Epithelial cell of prostate (primary cell): ENCODE measurements at regions not wholly inside any gene's neighbourhood (a gene's known extent, or its start where the extent isn't known, plus 50 kb on each side); places are given as distances from the start of the nearest gene placed in this dataset.
A peak's percentile ranks its signal among the peaks of the same experiment; 100 is the strongest.

ENCODE experiments used
- DNase-seq: peaks from one replicate; pipeline ENCODE4 v3.0.0-alpha.2; 2011; ENCODE audit warnings: low read depth, low spot score
- H3K27ac ChIP-seq: fragments of 450-650 bp; 2 replicates; pipeline ENCODE4 v1.5.1; 2017; ENCODE audit warnings: mild to moderate bottlenecking

GRCh38 chr16:80202831-80203413, 337.9 kb upstream of the DYNLRB2 start:
- no peak for DNase-seq
- peak overlapping the region; percentile 53 for H3K27ac ChIP-seq

GRCh38 chr16:80200079-80200478, 340.7 kb upstream of the DYNLRB2 start:
- peak; percentile 36 for DNase-seq
- peak overlapping the region; percentile 39 for H3K27ac ChIP-seq

- DNase-seq = no peak
- peak overlapping the region; percentile 39 for H3K27ac ChIP-seq
These were observed 341.2 kb upstream of the DYNLRB2 start for GRCh38 chr16:80199614-80200013.

GRCh38 chr16:80198311-80199299, 342.2 kb upstream of the DYNLRB2 start:
- H3K27ac ChIP-seq = peak overlapping the region; percentile 81
- DNase-seq = no peak

- peak; percentile 68 for DNase-seq
These were observed 343.0 kb upstream of the DYNLRB2 start for GRCh38 chr16:80197741-80198201.

GRCh38 chr16:80191928-80192327, 348.9 kb upstream of the DYNLRB2 start:
- no peak overlapping the region for H3K27ac ChIP-seq
- DNase-seq = no peak

More at GRCh38 chr16:80197741-80198201, 343.0 kb upstream of the DYNLRB2 start:
- H3K27ac ChIP-seq = peak overlapping the region; percentile 81

- no peak for DNase-seq
- H3K27ac ChIP-seq = no peak overlapping the region
These were observed 351.2 kb upstream of the DYNLRB2 start for GRCh38 chr16:80189476-80190175.

GRCh38 chr16:80176114-80176513, 364.7 kb upstream of the DYNLRB2 start:
- DNase-seq = no peak
- H3K27ac ChIP-seq = no peak overlapping the region

- H3K27ac ChIP-seq = peak overlapping the region; percentile 39
- no peak for DNase-seq
These were observed 365.8 kb upstream of the DYNLRB2 start for GRCh38 chr16:80175011-80175410.

- no peak for DNase-seq
- H3K27ac ChIP-seq = peak overlapping the region; percentile 39
These were observed 366.4 kb upstream of the DYNLRB2 start for GRCh38 chr16:80174416-80174815.

- DNase-seq = no peak
- no peak overlapping the region for H3K27ac ChIP-seq
These were observed 369.0 kb upstream of the DYNLRB2 start for GRCh38 chr16:80171746-80172145.

- H3K27ac ChIP-seq = no peak overlapping the region
- DNase-seq = no peak
These were observed 369.6 kb upstream of the DYNLRB2 start for GRCh38 chr16:80171199-80171598.

- H3K27ac ChIP-seq = peak overlapping the region; percentile 56
- peak; percentile 90 for DNase-seq
These were observed 373.0 kb upstream of the DYNLRB2 start for GRCh38 chr16:80167657-80168390.

- DNase-seq = no peak
- no peak overlapping the region for H3K27ac ChIP-seq
These were observed 374.7 kb upstream of the DYNLRB2 start for GRCh38 chr16:80166082-80166481.

- DNase-seq = no peak
- no peak overlapping the region for H3K27ac ChIP-seq
These were observed 375.7 kb upstream of the DYNLRB2 start for GRCh38 chr16:80164966-80165550.

GRCh38 chr16:80163339-80163738, 377.5 kb upstream of the DYNLRB2 start:
- no peak overlapping the region for H3K27ac ChIP-seq
- no peak for DNase-seq

- H3K27ac ChIP-seq = no peak overlapping the region
These were observed 378.7 kb upstream of the DYNLRB2 start for GRCh38 chr16:80161799-80162739.

GRCh38 chr16:80158766-80159165, 382.0 kb upstream of the DYNLRB2 start:
- peak overlapping the region; percentile 3 for H3K27ac ChIP-seq
- peak; percentile 80 for DNase-seq

More at GRCh38 chr16:80161799-80162739, 378.7 kb upstream of the DYNLRB2 start:
- DNase-seq = no peak
